C4-2B (cell line): ENCODE measurements at regions not wholly inside any gene's neighbourhood (a gene's known extent, or its start where the extent isn't known, plus 50 kb on each side); places are given as distances from the start of the nearest gene placed in this dataset.

Experiments
- H3K27ac ChIP-seq: fragments of 450-650 bp; 2 replicates; pipeline ENCODE4 v1.5.1; 2017
- ZFX ChIP-seq: fragments of 450-650 bp; IDR thresholded peaks from 2 replicates; pipeline ENCODE4 v1.6.1; 2017
- TF ChIP-seq, protein P1 (sequence below): fragments of 450-650 bp; conservative IDR thresholded peaks from 2 replicates; pipeline ENCODE4 v1.5.1; 2017; ENCODE audit warnings: mild to moderate bottlenecking

DNA sequence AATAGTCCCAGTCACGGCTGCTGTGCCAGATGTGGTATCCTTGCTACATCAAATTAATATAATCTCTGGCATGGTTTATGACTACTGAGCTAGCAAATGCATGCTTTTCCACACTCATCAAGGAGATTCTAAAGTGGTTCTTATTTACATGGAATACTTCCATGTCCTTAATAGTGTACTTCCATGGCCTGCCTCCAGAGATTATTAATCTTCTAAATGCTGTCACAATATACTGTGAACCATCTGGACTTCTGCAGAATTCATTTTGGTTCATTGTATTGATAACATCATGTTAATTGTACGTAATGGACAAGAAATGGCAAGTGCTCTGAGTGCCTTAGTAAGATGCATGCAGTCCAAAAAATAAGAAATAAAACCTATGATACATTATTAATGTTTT, 230.8 kb downstream of the NUAK1 start:
- H3K27ac ChIP-seq = no peak overlapping the region
- TF ChIP-seq, protein P1, sequence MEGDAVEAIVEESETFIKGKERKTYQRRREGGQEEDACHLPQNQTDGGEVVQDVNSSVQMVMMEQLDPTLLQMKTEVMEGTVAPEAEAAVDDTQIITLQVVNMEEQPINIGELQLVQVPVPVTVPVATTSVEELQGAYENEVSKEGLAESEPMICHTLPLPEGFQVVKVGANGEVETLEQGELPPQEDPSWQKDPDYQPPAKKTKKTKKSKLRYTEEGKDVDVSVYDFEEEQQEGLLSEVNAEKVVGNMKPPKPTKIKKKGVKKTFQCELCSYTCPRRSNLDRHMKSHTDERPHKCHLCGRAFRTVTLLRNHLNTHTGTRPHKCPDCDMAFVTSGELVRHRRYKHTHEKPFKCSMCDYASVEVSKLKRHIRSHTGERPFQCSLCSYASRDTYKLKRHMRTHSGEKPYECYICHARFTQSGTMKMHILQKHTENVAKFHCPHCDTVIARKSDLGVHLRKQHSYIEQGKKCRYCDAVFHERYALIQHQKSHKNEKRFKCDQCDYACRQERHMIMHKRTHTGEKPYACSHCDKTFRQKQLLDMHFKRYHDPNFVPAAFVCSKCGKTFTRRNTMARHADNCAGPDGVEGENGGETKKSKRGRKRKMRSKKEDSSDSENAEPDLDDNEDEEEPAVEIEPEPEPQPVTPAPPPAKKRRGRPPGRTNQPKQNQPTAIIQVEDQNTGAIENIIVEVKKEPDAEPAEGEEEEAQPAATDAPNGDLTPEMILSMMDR = no peak
- no peak for TF ChIP-seq ZFX

DNA sequence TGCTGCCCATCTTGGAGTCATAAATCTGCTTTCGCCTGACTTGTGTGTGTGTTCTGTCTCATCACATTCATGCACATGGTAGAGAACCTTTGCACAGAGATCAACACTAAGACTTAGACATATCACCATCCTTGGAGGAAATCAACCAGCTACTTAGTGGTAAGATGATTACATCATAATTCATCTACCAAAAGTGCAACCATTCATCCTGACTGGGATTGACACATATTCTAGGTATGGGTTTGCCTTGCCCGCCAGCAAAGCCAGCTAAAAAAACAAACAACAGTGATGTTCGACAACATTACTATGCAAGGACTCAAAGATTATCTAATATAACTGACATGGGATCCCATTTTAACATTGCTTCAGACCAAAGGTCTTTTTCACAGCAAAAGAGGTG, 228.7 kb downstream of the NUAK1 start:
- TF ChIP-seq, protein P1 = no peak
- TF ChIP-seq ZFX = no peak
- H3K27ac ChIP-seq = no peak overlapping the region

DNA sequence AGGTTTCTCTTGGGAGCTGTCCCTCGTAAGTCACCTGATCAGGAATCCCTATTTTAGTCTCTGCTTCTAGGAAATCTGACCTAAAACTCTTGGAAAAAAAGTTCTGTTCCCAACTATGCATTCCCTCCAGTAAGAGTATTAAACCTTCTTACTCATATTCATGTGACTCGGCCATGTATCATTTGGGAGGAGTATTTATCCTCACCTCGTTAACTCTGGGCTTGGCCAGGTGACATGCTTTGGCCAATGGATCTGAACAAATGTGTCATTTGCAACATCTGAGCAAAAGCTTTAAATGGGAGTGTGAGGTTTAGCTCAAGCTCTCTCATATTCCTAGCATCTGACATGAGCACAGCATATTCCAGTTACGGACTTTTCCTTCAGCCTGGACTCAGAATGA, 226.8 kb downstream of the NUAK1 start:
- TF ChIP-seq, protein P1 = no peak
- no peak for TF ChIP-seq ZFX
- H3K27ac ChIP-seq = no peak overlapping the region

DNA sequence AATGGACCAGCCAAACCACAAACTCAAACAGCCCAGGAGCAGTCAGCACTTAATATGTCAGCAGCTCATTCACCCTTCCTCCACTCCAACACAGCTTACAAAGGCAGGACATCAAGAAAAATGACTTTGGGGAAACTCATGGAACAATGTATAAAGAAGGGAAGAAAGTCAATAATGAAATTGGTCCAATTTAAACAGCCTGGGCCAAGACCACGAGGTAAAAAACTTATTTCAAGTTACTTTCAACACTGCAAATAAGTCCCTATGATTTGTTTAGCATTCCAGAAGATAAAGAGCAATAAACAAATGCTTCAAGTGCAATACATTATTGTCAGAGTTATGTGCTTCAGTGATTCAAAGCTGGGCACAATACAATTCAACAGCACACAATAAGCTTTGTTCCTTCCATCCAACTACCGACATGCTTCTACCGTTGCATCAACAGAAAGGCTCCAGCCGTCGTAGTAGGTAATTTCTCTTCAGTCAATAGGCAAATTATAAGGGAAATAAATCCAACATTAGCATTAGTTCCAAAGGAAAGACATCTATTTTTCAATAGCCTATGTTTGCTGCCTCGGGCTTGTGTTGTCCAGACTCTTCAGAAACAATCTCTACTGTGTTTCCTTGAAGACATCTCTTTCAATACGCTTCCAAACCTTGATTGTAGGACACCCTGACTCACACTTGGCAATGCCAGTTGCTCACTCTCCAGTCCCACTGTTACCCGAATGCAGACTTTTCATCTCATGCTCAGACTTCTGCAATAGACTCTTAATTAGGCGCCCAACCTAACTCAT, 225.7 kb downstream of the NUAK1 start:
- H3K27ac ChIP-seq = no peak overlapping the region
- TF ChIP-seq ZFX = no peak
- TF ChIP-seq, protein P1 = no peak

DNA sequence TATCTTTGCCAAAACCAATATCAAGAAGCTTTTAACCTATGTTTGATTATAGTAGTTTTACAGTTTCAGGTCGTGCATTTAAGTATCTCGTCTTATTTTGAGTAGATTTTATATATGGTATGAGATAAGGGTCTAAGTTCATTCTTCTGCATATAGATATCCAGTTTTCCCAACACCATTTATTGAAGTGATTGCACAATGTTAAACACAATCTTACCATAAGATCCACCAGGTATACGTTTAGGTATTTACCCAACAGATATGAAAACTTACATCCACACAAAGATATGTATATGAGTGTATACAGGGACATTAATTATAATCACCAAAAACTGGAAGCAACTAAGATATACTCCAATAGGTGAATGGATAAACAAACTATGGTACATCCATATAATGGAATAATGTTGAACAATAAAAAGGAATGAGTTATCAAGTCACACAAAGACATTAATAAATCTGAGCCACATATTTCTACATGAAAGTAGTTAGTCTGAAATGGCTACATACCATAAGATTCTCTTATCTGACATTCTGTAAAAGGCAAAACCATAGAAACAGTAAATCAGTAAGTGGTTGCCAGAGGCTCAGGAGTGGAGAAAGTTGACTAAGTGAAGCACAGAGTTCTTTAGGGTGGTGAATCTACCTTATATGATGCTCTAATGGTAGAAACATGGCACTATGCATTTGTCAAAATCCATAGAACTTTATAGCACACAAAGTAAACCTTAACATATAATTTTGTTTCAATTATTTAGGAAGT, 222.6 kb downstream of the NUAK1 start:
- no peak for TF ChIP-seq ZFX
- TF ChIP-seq, protein P1 = no peak
- no peak overlapping the region for H3K27ac ChIP-seq

DNA sequence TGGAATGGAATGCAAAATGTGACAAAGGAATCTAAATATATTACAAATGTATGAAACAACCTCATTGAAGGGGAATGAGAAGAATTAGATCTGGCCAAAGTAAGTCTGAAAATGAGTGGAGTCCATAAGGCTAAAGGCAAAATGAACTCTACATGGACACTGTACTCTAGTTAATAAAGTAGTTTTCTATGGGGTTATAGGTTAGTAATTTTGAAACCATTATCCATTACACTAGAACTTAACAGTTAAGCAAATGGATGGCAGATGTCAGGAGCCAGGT, 222.1 kb downstream of the NUAK1 start:
- H3K27ac ChIP-seq = no peak overlapping the region
- TF ChIP-seq ZFX = no peak
- TF ChIP-seq, protein P1 = no peak

DNA sequence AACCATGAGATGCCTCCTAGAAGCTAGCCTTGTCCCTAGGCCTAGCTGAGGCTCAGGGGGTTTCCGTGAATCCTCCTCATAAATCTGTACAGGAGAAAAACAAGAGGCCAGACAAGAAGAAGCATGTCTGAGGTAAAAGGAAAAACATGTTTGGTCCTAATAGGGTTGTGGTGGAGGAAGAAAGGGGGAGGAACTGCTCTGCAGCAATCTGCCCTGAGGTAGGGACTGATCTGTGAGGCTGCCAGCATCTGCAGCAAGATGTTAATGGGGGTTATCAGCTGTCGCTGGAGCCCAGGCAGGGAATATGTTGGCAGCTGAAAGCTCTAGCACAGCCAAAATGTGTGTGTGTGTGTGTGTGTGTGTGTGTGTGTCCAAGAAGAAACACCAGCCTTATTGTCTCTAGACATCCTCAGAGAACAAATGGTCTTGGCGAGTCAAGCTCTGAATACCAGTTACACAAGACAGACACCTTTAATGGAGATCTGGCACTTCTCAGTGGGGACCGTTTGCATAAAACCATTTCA, 218.5 kb downstream of the NUAK1 start:
- TF ChIP-seq, protein P1 = no peak
- no peak for TF ChIP-seq ZFX
- no peak overlapping the region for H3K27ac ChIP-seq
